Naive thymus-derived CD4-positive, alpha-beta T cell (primary cell): ENCODE measurements at regions not wholly inside any gene's neighbourhood (a gene's known extent, or its start where the extent isn't known, plus 50 kb on each side); places are given as distances from the start of the nearest gene placed in this dataset.

Experiments used
- ATAC-seq: fragments of 150-1000 bp; cut with Tn5 transposase; 2 replicates; pipeline ENCODE4 v1.10.0; 2021; ENCODE audit warnings: mild to moderate bottlenecking, moderate library complexity
- CTCF ChIA-PET: fragments of 350-600 bp; sonication (Branson Sonifier 250); formaldehyde crosslinking; loops from one replicate; lab custom pipeline; 2021; ENCODE audit warnings: antibody characterized with exemption; lab: Charles Lee
- POLR2A ChIA-PET: fragments of 350-600 bp; sonication (Branson Sonifier 250); formaldehyde crosslinking; loops from one replicate; lab custom pipeline; 2021; ENCODE audit warnings: antibody characterized with exemption, inconsistent platforms; lab: Charles Lee
- DNase-seq, 9 donors: peaks; one replicate each; pipeline versions ENCODE4 v3.0.0 to v3.0.0-alpha.2; 2020 to 2022; ENCODE audit warnings: mixed read lengths in 1 of 9
- H3K27ac ChIP-seq: one replicate; pipeline ENCODE4 v1.7.0; 2013; ENCODE audit warnings: mild to moderate bottlenecking, low read depth, low read length, moderate library complexity
- H3K27me3 ChIP-seq, 2 donors: one replicate each; pipeline ENCODE4 v1.7.0; 2013; ENCODE audit warnings: low read length in 2 of 2, mild to moderate bottlenecking in 2 of 2, moderate library complexity in 2 of 2; ENCODE audit not compliant: control insufficient read depth in 2 of 2, insufficient read depth in 2 of 2
- H3K36me3 ChIP-seq, 3 experiments: 1 replicate in 2 of 3; 2 replicates in 1 of 3; pipeline ENCODE4 v1.7.0; 2013; ENCODE audit warnings: low read length in 3 of 3, mild to moderate bottlenecking in 3 of 3, moderate library complexity in 1 of 3; ENCODE audit not compliant: insufficient read depth in 3 of 3, control insufficient read depth in 2 of 3
- H3K4me1 ChIP-seq, 2 donors: one replicate each; pipeline ENCODE4 v1.7.0; 2013; ENCODE audit warnings: low read length in 2 of 2, mild to moderate bottlenecking in 2 of 2, moderate library complexity in 1 of 2; ENCODE audit not compliant: control insufficient read depth in 2 of 2, insufficient read depth in 2 of 2
- H3K4me3 ChIP-seq: 2 replicates; pipeline ENCODE4 v1.7.0; 2013; ENCODE audit warnings: mild to moderate bottlenecking, low read length
- H3K9me3 ChIP-seq, 3 experiments: 1 replicate in 2 of 3; 2 replicates in 1 of 3; pipeline ENCODE4 v1.7.0; 2013; ENCODE audit warnings: low read length in 3 of 3; ENCODE audit not compliant: control insufficient read depth in 2 of 3
- H3K27ac Mint-ChIP-seq, 9 donors: one replicate each; pipeline ENCODE4 v1.8.0; 2020 to 2022; ENCODE audit warnings: mixed read lengths in 9 of 9, mild to moderate bottlenecking in 8 of 9, moderate library complexity in 5 of 9, inconsistent platforms in 2 of 9
- H3K27me3 Mint-ChIP-seq, 5 donors: one replicate each; pipeline ENCODE4 v1.8.0; 2021 to 2022; ENCODE audit warnings: mixed read lengths in 5 of 5, mild to moderate bottlenecking in 1 of 5
- H3K36me3 Mint-ChIP-seq, 5 donors: one replicate each; pipeline ENCODE4 v1.8.0; 2020 to 2022; ENCODE audit warnings: mixed read lengths in 5 of 5, mild to moderate bottlenecking in 3 of 5, inconsistent platforms in 1 of 5
- H3K4me1 Mint-ChIP-seq, 7 donors: one replicate each; pipeline ENCODE4 v1.8.0; 2020 to 2022; ENCODE audit warnings: mixed read lengths in 7 of 7, mild to moderate bottlenecking in 3 of 7, inconsistent platforms in 1 of 7
- H3K4me3 Mint-ChIP-seq, 10 donors: one replicate each; pipeline ENCODE4 v1.8.0; 2020 to 2022; ENCODE audit warnings: mild to moderate bottlenecking in 10 of 10, mixed read lengths in 10 of 10, moderate library complexity in 6 of 10, inconsistent platforms in 2 of 10
- H3K9me3 Mint-ChIP-seq, 11 donors: one replicate each; pipeline ENCODE4 v1.8.0; 2020 to 2022; ENCODE audit warnings: mixed read lengths in 11 of 11, mild to moderate bottlenecking in 4 of 11, inconsistent platforms in 1 of 11, moderate library complexity in 1 of 11
- intact Hi-C, 2 donors: fragments of 100-400 bp; cut with micrococcal nuclease; formaldehyde crosslinking; loops; one replicate each; pipeline ENCODE4 v1.15.1; 2023

- H3K4me1 ChIP-seq, result peaks cover 10 to 21% of the 10 kb centered on the region in 2 donors
- peaks cover 0 to 2% (median 0%) of the 10 kb centered on the region in 5 donors for H3K27me3 Mint-ChIP-seq
- no peaks in the 10 kb centered on the region for H3K9me3 Mint-ChIP-seq
- ChIA-PET POLR2A (interaction anchor here (2.2 kb wide), 1 partner anchor 13 kb away, joined by 9 read pairs; no protein-coding TSS in a partner anchor), CTCF (no interaction called here)
- ATAC-seq, result no peak
- H3K9me3 ChIP-seq, result no peaks in the 10 kb centered on the region
- no peak overlapping the region for H3K27ac ChIP-seq
- H3K4me3 Mint-ChIP-seq, result no peak overlapping the region
- peak in 2 of 9 donors; percentile 4 to 12 for DNase-seq
- H3K4me1 Mint-ChIP-seq, result peaks cover 7 to 24% (median 15%) of the 10 kb centered on the region in 7 donors
- intact Hi-C loops, result no loop called here
- no peaks in the 10 kb centered on the region for H3K36me3 Mint-ChIP-seq
- no peak overlapping the region for H3K27ac Mint-ChIP-seq
- H3K4me3 ChIP-seq, result no peak overlapping the region
- H3K27me3 ChIP-seq, result no peaks in the 10 kb centered on the region
- no peaks in the 10 kb centered on the region for H3K36me3 ChIP-seq
Measured at GRCh38 chr7:376306-377079, 86.5 kb downstream of the FOXL3 start.

GRCh38 chr7:377080-378040 is 87.4 kb downstream of the FOXL3 start:
- H3K4me3 ChIP-seq, result no peak overlapping the region
- H3K27ac ChIP-seq, result no peak overlapping the region
- H3K9me3 Mint-ChIP-seq, result peaks cover 0 to 5% (median 0%) of the 10 kb centered on the region in 11 donors
- H3K4me1 Mint-ChIP-seq, result peaks cover 16 to 33% (median 24%) of the 10 kb centered on the region in 7 donors
- DNase-seq, result peak in 2 of 9 donors; percentile 5 to 20
- intact Hi-C loops, result no loop called here
- POLR2A ChIA-PET, result no interaction called here
- no peaks in the 10 kb centered on the region for H3K27me3 ChIP-seq
- no peaks in the 10 kb centered on the region for H3K36me3 ChIP-seq
- peaks cover 0 to 8% (median 0%) of the 10 kb centered on the region in 5 donors for H3K27me3 Mint-ChIP-seq
- peaks cover 0 to 5% (median 0%) of the 10 kb centered on the region in 5 donors for H3K36me3 Mint-ChIP-seq
- ATAC-seq, result no peak
- CTCF ChIA-PET, result interaction anchor here (0.6 kb wide), 1 partner anchor 360 kb away, joined by 3 read pairs; no protein-coding TSS in a partner anchor
- no peak overlapping the region for H3K27ac Mint-ChIP-seq
- peaks cover 18 to 29% of the 10 kb centered on the region in 2 donors for H3K4me1 ChIP-seq
- H3K9me3 ChIP-seq, result no peaks in the 10 kb centered on the region
- no peak overlapping the region for H3K4me3 Mint-ChIP-seq

DNA sequence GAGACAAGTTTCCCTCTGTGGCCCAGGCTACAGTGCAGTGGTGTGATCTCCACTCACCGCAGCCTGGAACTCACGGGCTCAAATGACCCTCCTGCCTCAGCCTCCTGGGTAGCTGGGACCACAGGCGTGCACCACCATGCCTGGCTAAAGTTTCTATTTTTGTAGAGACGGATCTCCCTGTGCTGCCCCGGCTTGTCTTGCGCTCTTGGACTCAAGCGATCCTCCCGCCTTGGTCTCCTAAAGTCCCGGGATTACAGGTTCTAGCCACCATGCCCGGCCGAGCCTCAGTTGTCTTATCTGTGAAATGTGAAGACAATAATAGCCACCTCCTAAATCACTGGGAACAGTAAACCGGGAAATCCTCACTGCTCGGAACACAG is 88.1 kb downstream of the FOXL3 start:
- peaks cover 19 to 32% of the 10 kb centered on the region in 2 donors for H3K4me1 ChIP-seq
- POLR2A ChIA-PET, result no interaction called here
- Mint-ChIP-seq H3K27me3 (peaks cover 0 to 14% (median 0%) of the 10 kb centered on the region in 5 donors), H3K4me1 (peaks cover 17 to 37% (median 23%) of the 10 kb centered on the region in 7 donors), H3K36me3 (peaks cover 0 to 6% (median 3%) of the 10 kb centered on the region in 5 donors), H3K27ac (peak overlapping the region in 1 of 9 donors; percentile 14), H3K9me3 (peaks cover 0 to 8% (median 0%) of the 10 kb centered on the region in 11 donors), H3K4me3 (peak overlapping the region in 1 of 10 donors; percentile 20)
- no peak overlapping the region for H3K4me3 ChIP-seq
- CTCF ChIA-PET, result no interaction called here
- ATAC-seq (no peak), DNase-seq (peak in 1 of 9 donors; percentile 14)
- intact Hi-C loops, result no loop called here
- H3K27me3 ChIP-seq, result no peaks in the 10 kb centered on the region
- no peaks in the 10 kb centered on the region for H3K36me3 ChIP-seq
- no peaks in the 10 kb centered on the region for H3K9me3 ChIP-seq
- H3K27ac ChIP-seq, result no peak overlapping the region

- Histone ChIP-seq H3K27ac (no peak overlapping the region), H3K27me3 (no peaks in the 10 kb centered on the region), H3K4me3 (no peak overlapping the region), H3K9me3 (no peaks in the 10 kb centered on the region), H3K36me3 (no peaks in the 10 kb centered on the region), H3K4me1 (peaks cover 19 to 32% of the 10 kb centered on the region in 2 donors)
- H3K4me3 Mint-ChIP-seq, result peak overlapping the region in 4 of 10 donors; percentile 9 to 76 (median 36)
- ChIA-PET CTCF (no interaction called here), POLR2A (interaction anchor here (0.7 to 0.8 kb wide), 2 partner anchors 15 to 19 kb away, joined by 3 read pairs; no protein-coding TSS in a partner anchor)
- H3K9me3 Mint-ChIP-seq, result peaks cover 0 to 16% (median 7%) of the 10 kb centered on the region in 11 donors
- H3K36me3 Mint-ChIP-seq, result peaks cover 0 to 10% (median 5%) of the 10 kb centered on the region in 5 donors
- no peak overlapping the region for H3K27ac Mint-ChIP-seq
- intact Hi-C loops, result no loop called here
- H3K27me3 Mint-ChIP-seq, result peaks cover 0 to 22% (median 0%) of the 10 kb centered on the region in 5 donors
- H3K4me1 Mint-ChIP-seq, result peaks cover 17 to 37% (median 23%) of the 10 kb centered on the region in 7 donors
- ATAC-seq (no peak), DNase-seq (peak in 2 of 9 donors; percentile 3 to 19)
Measured at GRCh38 chr7:378551-379455, 88.8 kb downstream of the FOXL3 start.

GRCh38 chr7:379456-380138 is 89.6 kb downstream of the FOXL3 start:
- no peak for ATAC-seq
- intact Hi-C loops, result loop anchor here in 1 of 2 donors (1.0 to 5.0 kb wide), 2 partner anchors 42 to 205 kb away; no protein-coding TSS in a partner anchor
- Mint-ChIP-seq H3K36me3 (peaks cover 0 to 10% (median 9%) of the 10 kb centered on the region in 5 donors), H3K27ac (peak overlapping the region in 3 of 9 donors; percentile 47 to 60 (median 55)), H3K27me3 (peaks cover 0 to 28% (median 0%) of the 10 kb centered on the region in 5 donors), H3K9me3 (peaks cover 2 to 24% (median 14%) of the 10 kb centered on the region in 11 donors), H3K4me1 (peaks cover 17 to 37% (median 23%) of the 10 kb centered on the region in 7 donors), H3K4me3 (peak overlapping the region in 9 of 10 donors; percentile 18 to 84 (median 76))
- H3K4me1 ChIP-seq, result peaks cover 19 to 32% of the 10 kb centered on the region in 2 donors
- H3K9me3 ChIP-seq, result peaks cover 0 to 5% (median 0%) of the 10 kb centered on the region in 3 experiments
- H3K27me3 ChIP-seq, result no peaks in the 10 kb centered on the region
- no peaks in the 10 kb centered on the region for H3K36me3 ChIP-seq
- H3K27ac ChIP-seq, result no peak overlapping the region
- POLR2A ChIA-PET, result interaction anchor here (0.7 to 1.4 kb wide), 3 partner anchors 15 to 28 kb away, joined by 3 to 6 read pairs (median 5); no protein-coding TSS in a partner anchor
- CTCF ChIA-PET, result no interaction called here
- H3K4me3 ChIP-seq, result peak overlapping the region; percentile 20
- DNase-seq, result peak in 3 of 9 donors; percentile 3 to 21 (median 10)
